Suprapubic skin (tissue), 4 donors: ENCODE measurements at regions not wholly inside any gene's neighbourhood (a gene's known extent, or its start where the extent isn't known, plus 50 kb on each side); places are given as distances from the start of the nearest gene placed in this dataset.

Experiments used
- DNase-seq, 2 donors: peaks; one replicate each; pipeline ENCODE4 v3.0.0-alpha.2; 2019; ENCODE audit warnings: low spot score in 2 of 2
- H3K27ac ChIP-seq: fragments of 200-600 bp; sonication (generic); one replicate; pipeline ENCODE4 v1.5.1; 2019
- H3K27me3 ChIP-seq: fragments of 200-600 bp; sonication (generic); one replicate; pipeline ENCODE4 v1.5.1; 2019
- H3K36me3 ChIP-seq: fragments of 200-600 bp; sonication (generic); one replicate; pipeline ENCODE4 v1.5.1; 2019
- H3K4me1 ChIP-seq: fragments of 200-600 bp; sonication (generic); one replicate; pipeline ENCODE4 v1.5.1; 2019
- H3K4me3 ChIP-seq: fragments of 200-600 bp; sonication (generic); one replicate; pipeline ENCODE4 v1.5.1; 2019; ENCODE audit warnings: mild to moderate bottlenecking
- H3K9me3 ChIP-seq: fragments of 200-600 bp; sonication (generic); one replicate; pipeline ENCODE4 v1.5.1; 2019
- CTCF ChIP-seq, 2 donors: fragments of 200-600 bp in 1 of 2; fragments of 450-650 bp in 1 of 2; sonication (generic) in 1 of 2; IDR thresholded peaks; one replicate each; pipeline ENCODE4 v1.5.1; 2016 to 2019; ENCODE audit warnings: antibody characterized with exemption in 2 of 2, mild to moderate bottlenecking in 1 of 2, moderate library complexity in 1 of 2
- EP300 ChIP-seq: sonication (generic); formaldehyde crosslinking; IDR thresholded peaks from one replicate; pipeline ENCODE4 v1.6.1; 2017; ENCODE audit warnings: antibody characterized with exemption
- POLR2A ChIP-seq, 2 donors: fragments of 450-650 bp; IDR thresholded peaks; one replicate each; pipeline ENCODE4 v1.6.1; 2017; ENCODE audit warnings: antibody characterized with exemption in 2 of 2, mild to moderate bottlenecking in 2 of 2, moderate library complexity in 2 of 2
- POLR2AphosphoS5 ChIP-seq, 3 donors: sonication (generic); formaldehyde crosslinking; IDR thresholded peaks; one replicate each; pipeline ENCODE4 v1.6.1; 2017; ENCODE audit warnings: antibody characterized with exemption in 3 of 3
- WGBS: methylation state at CpG from one replicate; pipeline ENCODE4 v1.1.5; 2018; 5-methylcytosine and 5-hydroxymethylcytosine counted together

GRCh38 chr10:120734483-120735078, 116.6 kb upstream of the WDR11 start:
- TF ChIP-seq POLR2A (IDR thresholded peaks at IDR 0.05) (no peak), EP300 (no peak), CTCF (IDR thresholded peaks at IDR 0.05) (no peak), POLR2AphosphoS5 (IDR thresholded peaks at IDR 0.05) (no peak)
- 79% methylated on average over 6 of the region's 6 CpGs for WGBS
- H3K4me1 ChIP-seq = no peaks in the 10 kb centered on the region

GRCh38 chr10:120735315-120735714, 115.8 kb upstream of the WDR11 start:
- Histone ChIP-seq H3K36me3 (no peaks in the 10 kb centered on the region), H3K27ac (no peak overlapping the region), H3K27me3 (no peaks in the 10 kb centered on the region), H3K9me3 (no peaks in the 10 kb centered on the region), H3K4me1 (no peaks in the 10 kb centered on the region), H3K4me3 (no peak overlapping the region)
- TF ChIP-seq POLR2A (IDR thresholded peaks at IDR 0.05) = no peak
- TF ChIP-seq EP300 = no peak
- no peak for TF ChIP-seq POLR2AphosphoS5 (IDR thresholded peaks at IDR 0.05)
- no peak for TF ChIP-seq CTCF (IDR thresholded peaks at IDR 0.05)
- 86% methylated on average over 5 of the region's 5 CpGs for WGBS
- no peak for DNase-seq

More at GRCh38 chr10:120734483-120735078, 116.6 kb upstream of the WDR11 start:
- Histone ChIP-seq H3K9me3 (no peaks in the 10 kb centered on the region), H3K36me3 (no peaks in the 10 kb centered on the region), H3K27me3 (no peaks in the 10 kb centered on the region), H3K4me3 (no peak overlapping the region), H3K27ac (no peak overlapping the region)
- no peak for DNase-seq

GRCh38 chr10:120735773-120736371, 115.3 kb upstream of the WDR11 start:
- Histone ChIP-seq H3K27me3 (no peaks in the 10 kb centered on the region), H3K9me3 (no peaks in the 10 kb centered on the region), H3K27ac (no peak overlapping the region), H3K4me1 (no peaks in the 10 kb centered on the region), H3K36me3 (no peaks in the 10 kb centered on the region), H3K4me3 (no peak overlapping the region)
- TF ChIP-seq POLR2AphosphoS5 (IDR thresholded peaks at IDR 0.05) = no peak
- TF ChIP-seq CTCF (IDR thresholded peaks at IDR 0.05) = peak in 1 of 2 donors; percentile 55
- no peak for DNase-seq
- WGBS = 43% methylated on average over 5 of the region's 5 CpGs

- no peak for DNase-seq
- WGBS = 69% methylated on average over 4 of the region's 4 CpGs
- H3K9me3 ChIP-seq = no peaks in the 10 kb centered on the region
Measured at GRCh38 chr10:120736377-120736776, 114.8 kb upstream of the WDR11 start.

More at GRCh38 chr10:120736377-120736776, 114.8 kb upstream of the WDR11 start:
- H3K27ac ChIP-seq = no peak overlapping the region
- H3K4me3 ChIP-seq = no peak overlapping the region
- no peaks in the 10 kb centered on the region for H3K36me3 ChIP-seq
- TF ChIP-seq POLR2AphosphoS5 (IDR thresholded peaks at IDR 0.05) (no peak), EP300 (no peak), POLR2A (IDR thresholded peaks at IDR 0.05) (no peak), CTCF (IDR thresholded peaks at IDR 0.05) (no peak)
- H3K27me3 ChIP-seq = no peaks in the 10 kb centered on the region
- no peaks in the 10 kb centered on the region for H3K4me1 ChIP-seq
